ENCODE measurements at regions not wholly inside any gene's neighbourhood (a gene's known extent, or its start where the extent isn't known, plus 50 kb on each side); places are given as distances from the start of the nearest gene placed in this dataset.

DNA sequence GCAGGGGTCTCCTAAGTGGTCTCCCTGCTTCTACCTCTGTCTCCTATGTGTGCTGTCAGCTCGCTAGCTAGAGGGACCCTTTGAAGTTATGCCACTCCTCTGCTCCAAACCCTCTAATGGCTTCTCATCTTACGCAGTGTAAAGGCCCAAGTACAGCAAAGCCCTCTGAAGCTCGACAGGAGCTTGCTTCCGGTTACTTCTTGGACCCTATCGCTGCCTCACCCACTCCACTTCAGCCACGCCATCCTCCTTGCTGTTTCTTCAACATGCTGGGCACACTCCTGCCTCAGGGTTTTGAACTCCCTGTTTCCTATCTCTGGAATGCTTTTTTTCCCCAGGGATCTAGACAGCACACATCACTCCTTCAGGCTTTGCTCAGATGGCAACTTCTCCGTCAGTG, 102.3 kb upstream of the F3 start (continued):
- TF ChIP-seq, protein P1, sequence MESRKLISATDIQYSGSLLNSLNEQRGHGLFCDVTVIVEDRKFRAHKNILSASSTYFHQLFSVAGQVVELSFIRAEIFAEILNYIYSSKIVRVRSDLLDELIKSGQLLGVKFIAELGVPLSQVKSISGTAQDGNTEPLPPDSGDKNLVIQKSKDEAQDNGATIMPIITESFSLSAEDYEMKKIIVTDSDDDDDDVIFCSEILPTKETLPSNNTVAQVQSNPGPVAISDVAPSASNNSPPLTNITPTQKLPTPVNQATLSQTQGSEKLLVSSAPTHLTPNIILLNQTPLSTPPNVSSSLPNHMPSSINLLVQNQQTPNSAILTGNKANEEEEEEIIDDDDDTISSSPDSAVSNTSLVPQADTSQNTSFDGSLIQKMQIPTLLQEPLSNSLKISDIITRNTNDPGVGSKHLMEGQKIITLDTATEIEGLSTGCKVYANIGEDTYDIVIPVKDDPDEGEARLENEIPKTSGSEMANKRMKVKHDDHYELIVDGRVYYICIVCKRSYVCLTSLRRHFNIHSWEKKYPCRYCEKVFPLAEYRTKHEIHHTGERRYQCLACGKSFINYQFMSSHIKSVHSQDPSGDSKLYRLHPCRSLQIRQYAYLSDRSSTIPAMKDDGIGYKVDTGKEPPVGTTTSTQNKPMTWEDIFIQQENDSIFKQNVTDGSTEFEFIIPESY (IDR thresholded peaks at IDR 0.05) = no peak
- TF ChIP-seq HNF4A (conservative IDR thresholded peaks at IDR 0.05) = no peak

DNA sequence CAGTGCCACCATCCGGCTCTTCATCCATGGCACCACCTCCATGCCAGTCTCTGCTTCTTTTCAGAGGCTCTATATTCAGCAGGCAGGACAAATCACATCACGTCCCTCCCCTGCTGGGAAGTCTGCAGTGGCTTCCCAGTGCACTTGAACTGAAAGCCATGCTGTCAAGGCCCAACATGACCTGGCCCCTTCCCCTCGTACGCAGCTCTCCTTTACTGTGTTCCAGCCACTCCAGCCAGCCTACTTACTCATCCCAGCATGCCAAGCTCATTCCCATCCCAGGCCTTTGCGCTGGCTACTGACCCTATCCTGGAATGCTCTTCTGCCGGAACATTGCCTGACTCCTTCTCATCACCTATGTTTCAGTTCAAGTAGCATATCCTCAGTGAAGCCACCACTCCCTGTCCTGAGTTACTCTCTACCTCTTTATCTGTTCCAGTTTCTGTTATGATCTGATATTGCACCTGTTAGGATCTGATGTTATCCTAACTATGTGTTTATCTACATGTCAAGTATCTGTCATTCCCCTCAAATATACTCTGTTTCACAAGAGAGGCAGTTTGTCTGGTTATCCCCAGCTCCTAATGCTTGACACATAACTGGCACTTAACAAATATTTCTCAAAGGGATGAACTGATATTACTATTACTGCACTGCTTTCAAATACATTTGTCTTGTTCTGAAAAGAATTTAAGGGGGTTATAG, 101.2 kb upstream of the F3 start:
- no peak overlapping the region for H3K4me3 ChIP-seq (ENCODE audit: low read depth in 1 of 3, low read length in 3 of 3)
- no peaks in the 10 kb centered on the region for H3K27me3 ChIP-seq (ENCODE audit: control insufficient read depth in 4 of 4, insufficient read depth in 4 of 4, low read length in 3 of 4)
- H3K9ac ChIP-seq (ENCODE audit: low read depth in 1 of 2, low read length in 2 of 2) = no peak overlapping the region
- no peak for TF ChIP-seq FOXA2 (IDR thresholded peaks at IDR 0.05)
- no peak for TF ChIP-seq HNF4G (IDR thresholded peaks at IDR 0.05)
- TF ChIP-seq, protein P1 (IDR thresholded peaks at IDR 0.05) = no peak
- no peak for TF ChIP-seq TAF1 (conservative IDR thresholded peaks at IDR 0.05)
- TF ChIP-seq, protein P2, sequence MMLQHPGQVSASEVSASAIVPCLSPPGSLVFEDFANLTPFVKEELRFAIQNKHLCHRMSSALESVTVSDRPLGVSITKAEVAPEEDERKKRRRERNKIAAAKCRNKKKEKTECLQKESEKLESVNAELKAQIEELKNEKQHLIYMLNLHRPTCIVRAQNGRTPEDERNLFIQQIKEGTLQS (IDR thresholded peaks at IDR 0.05) = no peak
- no peak for TF ChIP-seq EGR1 (IDR thresholded peaks at IDR 0.05; ENCODE audit: low read depth in 2 of 2)
- TF ChIP-seq FOXA1 (IDR thresholded peaks at IDR 0.05) = no peak
- TF ChIP-seq YY1 (IDR thresholded peaks at IDR 0.05) = no peak
- no peak for TF ChIP-seq RXRA (IDR thresholded peaks at IDR 0.05)
- no peak for DNase-seq (ENCODE audit: low spot score)
- no peaks in the 10 kb centered on the region for H3K9me3 ChIP-seq (ENCODE audit: control insufficient read depth in 4 of 4, low read length in 3 of 4)
- no peaks in the 10 kb centered on the region for H3K4me1 ChIP-seq (ENCODE audit: control insufficient read depth in 4 of 4, insufficient read depth in 4 of 4, low read length in 3 of 4)
- H3K27ac ChIP-seq (ENCODE audit: low read depth in 1 of 2, low read length in 2 of 2) = no peak overlapping the region
- 85% methylated on average over 6 of the region's 6 CpGs for whole genome bisulfite sequencing
- H3K36me3 ChIP-seq (ENCODE audit: control insufficient read depth in 4 of 4, insufficient read depth in 3 of 4, low read depth in 1 of 4, low read length in 3 of 4) = no peaks in the 10 kb centered on the region

DNA sequence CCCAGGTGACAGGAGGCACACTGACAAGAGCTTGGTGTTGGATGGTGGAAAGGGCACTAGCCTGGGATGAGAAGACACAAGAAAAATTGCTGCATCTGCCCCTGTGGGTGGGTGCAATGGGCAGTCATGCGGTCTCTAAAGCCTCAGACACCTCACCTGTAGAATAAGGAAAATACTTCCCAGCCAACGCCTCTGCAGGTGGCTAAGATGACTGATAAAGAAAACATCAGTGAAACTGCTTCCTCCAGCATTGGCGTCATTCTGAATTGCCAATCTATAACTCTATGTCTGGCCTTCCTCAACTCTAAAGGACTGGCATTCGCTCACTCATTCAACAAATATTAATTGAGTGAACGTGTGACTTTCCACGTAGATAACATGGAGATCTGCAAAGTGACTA, 100.4 kb upstream of the F3 start:
- Histone ChIP-seq H3K4me3 (ENCODE audit: low read depth in 1 of 3, low read length in 3 of 3) (no peak overlapping the region), H3K27me3 (ENCODE audit: control insufficient read depth in 4 of 4, insufficient read depth in 4 of 4, low read length in 3 of 4) (no peaks in the 10 kb centered on the region), H3K9ac (ENCODE audit: low read depth in 1 of 2, low read length in 2 of 2) (no peak overlapping the region), H3K36me3 (ENCODE audit: control insufficient read depth in 4 of 4, insufficient read depth in 3 of 4, low read depth in 1 of 4, low read length in 3 of 4) (no peaks in the 10 kb centered on the region), H3K9me3 (ENCODE audit: control insufficient read depth in 4 of 4, low read length in 3 of 4) (no peaks in the 10 kb centered on the region), H3K4me1 (ENCODE audit: control insufficient read depth in 4 of 4, insufficient read depth in 4 of 4, low read length in 3 of 4) (no peaks in the 10 kb centered on the region), H3K27ac (ENCODE audit: low read depth in 1 of 2, low read length in 2 of 2) (no peak overlapping the region)
- WGBS = 90% methylated on average over 6 of the region's 6 CpGs
- no peak for DNase-seq (ENCODE audit: low spot score)
- TF ChIP-seq FOXA1 (IDR thresholded peaks at IDR 0.05) (no peak), HNF4G (IDR thresholded peaks at IDR 0.05) (no peak), EGR1 (IDR thresholded peaks at IDR 0.05; ENCODE audit: low read depth in 2 of 2) (no peak), RXRA (IDR thresholded peaks at IDR 0.05) (no peak), JUND (IDR thresholded peaks at IDR 0.05) (no peak), FOXA2 (IDR thresholded peaks at IDR 0.05) (no peak), NR2F2 (IDR thresholded peaks at IDR 0.05) (no peak), YY1 (IDR thresholded peaks at IDR 0.05) (no peak), HNF4A (conservative IDR thresholded peaks at IDR 0.05) (no peak), SP1 (IDR thresholded peaks at IDR 0.05) (no peak), RAD21 (IDR thresholded peaks at IDR 0.05) (no peak), TAF1 (conservative IDR thresholded peaks at IDR 0.05) (no peak)
- TF ChIP-seq, protein P2 (IDR thresholded peaks at IDR 0.05) = no peak
- TF ChIP-seq, protein P3, sequence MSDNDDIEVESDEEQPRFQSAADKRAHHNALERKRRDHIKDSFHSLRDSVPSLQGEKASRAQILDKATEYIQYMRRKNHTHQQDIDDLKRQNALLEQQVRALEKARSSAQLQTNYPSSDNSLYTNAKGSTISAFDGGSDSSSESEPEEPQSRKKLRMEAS (IDR thresholded peaks at IDR 0.05) = no peak
- TF ChIP-seq, protein P4, sequence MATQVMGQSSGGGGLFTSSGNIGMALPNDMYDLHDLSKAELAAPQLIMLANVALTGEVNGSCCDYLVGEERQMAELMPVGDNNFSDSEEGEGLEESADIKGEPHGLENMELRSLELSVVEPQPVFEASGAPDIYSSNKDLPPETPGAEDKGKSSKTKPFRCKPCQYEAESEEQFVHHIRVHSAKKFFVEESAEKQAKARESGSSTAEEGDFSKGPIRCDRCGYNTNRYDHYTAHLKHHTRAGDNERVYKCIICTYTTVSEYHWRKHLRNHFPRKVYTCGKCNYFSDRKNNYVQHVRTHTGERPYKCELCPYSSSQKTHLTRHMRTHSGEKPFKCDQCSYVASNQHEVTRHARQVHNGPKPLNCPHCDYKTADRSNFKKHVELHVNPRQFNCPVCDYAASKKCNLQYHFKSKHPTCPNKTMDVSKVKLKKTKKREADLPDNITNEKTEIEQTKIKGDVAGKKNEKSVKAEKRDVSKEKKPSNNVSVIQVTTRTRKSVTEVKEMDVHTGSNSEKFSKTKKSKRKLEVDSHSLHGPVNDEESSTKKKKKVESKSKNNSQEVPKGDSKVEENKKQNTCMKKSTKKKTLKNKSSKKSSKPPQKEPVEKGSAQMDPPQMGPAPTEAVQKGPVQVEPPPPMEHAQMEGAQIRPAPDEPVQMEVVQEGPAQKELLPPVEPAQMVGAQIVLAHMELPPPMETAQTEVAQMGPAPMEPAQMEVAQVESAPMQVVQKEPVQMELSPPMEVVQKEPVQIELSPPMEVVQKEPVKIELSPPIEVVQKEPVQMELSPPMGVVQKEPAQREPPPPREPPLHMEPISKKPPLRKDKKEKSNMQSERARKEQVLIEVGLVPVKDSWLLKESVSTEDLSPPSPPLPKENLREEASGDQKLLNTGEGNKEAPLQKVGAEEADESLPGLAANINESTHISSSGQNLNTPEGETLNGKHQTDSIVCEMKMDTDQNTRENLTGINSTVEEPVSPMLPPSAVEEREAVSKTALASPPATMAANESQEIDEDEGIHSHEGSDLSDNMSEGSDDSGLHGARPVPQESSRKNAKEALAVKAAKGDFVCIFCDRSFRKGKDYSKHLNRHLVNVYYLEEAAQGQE (IDR thresholded peaks at IDR 0.05) = no peak
- TF ChIP-seq, protein P5, sequence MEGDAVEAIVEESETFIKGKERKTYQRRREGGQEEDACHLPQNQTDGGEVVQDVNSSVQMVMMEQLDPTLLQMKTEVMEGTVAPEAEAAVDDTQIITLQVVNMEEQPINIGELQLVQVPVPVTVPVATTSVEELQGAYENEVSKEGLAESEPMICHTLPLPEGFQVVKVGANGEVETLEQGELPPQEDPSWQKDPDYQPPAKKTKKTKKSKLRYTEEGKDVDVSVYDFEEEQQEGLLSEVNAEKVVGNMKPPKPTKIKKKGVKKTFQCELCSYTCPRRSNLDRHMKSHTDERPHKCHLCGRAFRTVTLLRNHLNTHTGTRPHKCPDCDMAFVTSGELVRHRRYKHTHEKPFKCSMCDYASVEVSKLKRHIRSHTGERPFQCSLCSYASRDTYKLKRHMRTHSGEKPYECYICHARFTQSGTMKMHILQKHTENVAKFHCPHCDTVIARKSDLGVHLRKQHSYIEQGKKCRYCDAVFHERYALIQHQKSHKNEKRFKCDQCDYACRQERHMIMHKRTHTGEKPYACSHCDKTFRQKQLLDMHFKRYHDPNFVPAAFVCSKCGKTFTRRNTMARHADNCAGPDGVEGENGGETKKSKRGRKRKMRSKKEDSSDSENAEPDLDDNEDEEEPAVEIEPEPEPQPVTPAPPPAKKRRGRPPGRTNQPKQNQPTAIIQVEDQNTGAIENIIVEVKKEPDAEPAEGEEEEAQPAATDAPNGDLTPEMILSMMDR (IDR thresholded peaks at IDR 0.05; ENCODE audit: low read depth, low read length, missing input control) = no peak
- TF ChIP-seq, protein P1 (IDR thresholded peaks at IDR 0.05) = no peak

Measured in liver (tissue), 8 donors.